ENCODE measurements at regions not wholly inside any gene's neighbourhood (a gene's known extent, or its start where the extent isn't known, plus 50 kb on each side); places are given as distances from the start of the nearest gene placed in this dataset.

DNA sequence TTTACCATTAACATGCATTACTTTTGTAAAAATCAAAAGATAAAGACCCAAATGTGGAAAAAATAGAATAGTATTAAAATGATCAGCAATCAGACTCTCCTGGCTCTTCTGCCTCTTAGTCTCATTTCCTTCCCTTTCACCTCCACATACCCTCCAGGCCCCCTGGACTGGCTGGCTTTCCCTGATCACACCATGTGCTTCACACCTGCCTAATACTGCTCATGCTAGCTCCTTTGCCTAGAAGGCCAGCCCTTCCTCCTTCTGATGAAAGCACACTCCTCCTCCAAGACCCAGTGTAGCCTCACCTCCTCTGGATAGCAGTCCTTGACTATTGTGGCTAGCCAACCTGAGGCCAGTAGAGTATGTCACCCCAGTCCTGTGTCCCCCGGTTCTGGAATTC is 182.0 kb upstream of the HEY2 start:
- no TSS peak for BruUV-seq (replicated peaks)
- no peaks in the 10 kb centered on the region for H3K9me3 ChIP-seq (ENCODE audit: control insufficient read depth, insufficient read depth, low read length)
- H3K9me1 ChIP-seq (ENCODE audit: insufficient read depth, low read length) = no peaks in the 10 kb centered on the region
- no peak overlapping the region for H4K91ac ChIP-seq (ENCODE audit: insufficient read depth, low read depth, low read length)
- H3K27me3 ChIP-seq (ENCODE audit: control insufficient read depth, insufficient read depth, low read length) = no peaks in the 10 kb centered on the region
- no peak overlapping the region for H2BK5ac ChIP-seq (ENCODE audit: low read depth, low read length, poor library complexity, severe bottlenecking)
- H4K5ac ChIP-seq (ENCODE audit: low read depth, low read length) = no peak overlapping the region
- no peaks in the 10 kb centered on the region for H3K4me1 ChIP-seq (ENCODE audit: control insufficient read depth, insufficient read depth, low read length)
- H3K27ac ChIP-seq (ENCODE audit: insufficient read depth, low read length) = no peak overlapping the region
- no CpG with 5 or more reads among the region's 1 CpG for WGBS, 2 experiments (ENCODE audit: extremely low coverage in 2 of 2, insufficient read length in 1 of 2)
- H2BK15ac ChIP-seq (ENCODE audit: low read depth, low read length) = no peak overlapping the region
- no peaks in the 10 kb centered on the region for H4K20me1 ChIP-seq (ENCODE audit: insufficient read depth, low read length)
- no peak overlapping the region for H3K4me2 ChIP-seq (ENCODE audit: low read depth, low read length)
- no peak overlapping the region for H2AK9ac ChIP-seq (replicated peaks; ENCODE audit: low read depth, low read length, poor library complexity)
- no peaks in the 10 kb centered on the region for H3K36me3 ChIP-seq (ENCODE audit: control insufficient read depth, insufficient read depth, low read length)
- ChIA-PET CTCF (no interaction called here), POLR2A (ENCODE audit: unreplicated experiment) (no interaction called here)
- H2AFZ ChIP-seq (replicated peaks; ENCODE audit: low read length, poor library complexity) = no peak overlapping the region
- no peak overlapping the region for H2AK5ac ChIP-seq (ENCODE audit: low read depth, low read length)
- TF ChIP-seq, protein P1, sequence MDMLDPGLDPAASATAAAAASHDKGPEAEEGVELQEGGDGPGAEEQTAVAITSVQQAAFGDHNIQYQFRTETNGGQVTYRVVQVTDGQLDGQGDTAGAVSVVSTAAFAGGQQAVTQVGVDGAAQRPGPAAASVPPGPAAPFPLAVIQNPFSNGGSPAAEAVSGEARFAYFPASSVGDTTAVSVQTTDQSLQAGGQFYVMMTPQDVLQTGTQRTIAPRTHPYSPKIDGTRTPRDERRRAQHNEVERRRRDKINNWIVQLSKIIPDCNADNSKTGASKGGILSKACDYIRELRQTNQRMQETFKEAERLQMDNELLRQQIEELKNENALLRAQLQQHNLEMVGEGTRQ (IDR thresholded peaks at IDR 0.05; ENCODE audit: low read depth, low read length) = no peak
- TF ChIP-seq MXI1 (IDR thresholded peaks at IDR 0.05; ENCODE audit: borderline replicate concordance, low read depth, low read length) (no peak), FOS (IDR thresholded peaks at IDR 0.05; ENCODE audit: low read depth, low read length) (no peak)
- DNase-seq (no peak), ATAC-seq (ENCODE audit: low read depth) (no peak)
- H3K56ac ChIP-seq (ENCODE audit: extremely low read depth, insufficient read depth, low read length) = no peak overlapping the region
- no peak overlapping the region for H3K23ac ChIP-seq (ENCODE audit: low read depth, low read length)
- no peak overlapping the region for H3K9ac ChIP-seq (ENCODE audit: low read depth, low read length)
- intact Hi-C loops (cut with micrococcal nuclease) = loop anchor here (10.0 kb wide), 1 partner anchor 397 kb away; no protein-coding TSS in a partner anchor
- H3K4me3 ChIP-seq (ENCODE audit: insufficient read depth, low read depth, low read length) = no peak overlapping the region
- no peak overlapping the region for H2BK120ac ChIP-seq (ENCODE audit: low read depth, low read length)
- H3K79me1 ChIP-seq (ENCODE audit: low read depth in 1 of 2, low read length in 2 of 2) = no peaks in the 10 kb centered on the region
- dilution Hi-C loops (cut with HindIII; ENCODE audit: low sequenced_read_pairs, unreplicated experiment) = no loop called here
- in situ Hi-C loops (cut with MboI; ENCODE audit: low sequenced_read_pairs) = no loop called here
- H3K4ac ChIP-seq (ENCODE audit: low read depth, low read length) = no peak overlapping the region
- no peak overlapping the region for H2BK20ac ChIP-seq (ENCODE audit: low read depth, low read length)
- no peak overlapping the region for H3K14ac ChIP-seq (replicated peaks; ENCODE audit: low read depth, low read length)
- no peak overlapping the region for H4K8ac ChIP-seq (ENCODE audit: low read depth in 2 of 2, low read length in 2 of 2)
- no peak overlapping the region for H3K18ac ChIP-seq (ENCODE audit: low read depth, low read length)
